Smooth muscle cell (in vitro differentiated cells): ENCODE measurements at regions not wholly inside any gene's neighbourhood (a gene's known extent, or its start where the extent isn't known, plus 50 kb on each side); places are given as distances from the start of the nearest gene placed in this dataset.
A peak's percentile ranks its signal among the peaks of the same experiment; 100 is the strongest.

ENCODE experiments used
- DNase-seq: peaks from one replicate; lab custom pipeline; 2025; ENCODE audit not compliant: unreplicated experiment; lab: John Stamatoyannopoulos, UW
- H2AFZ ChIP-seq: fragments of 200-600 bp; sonication (generic); 2 replicates; pipeline ENCODE4 v1.6.0; 2016; ENCODE audit warnings: antibody characterized with exemption, low read depth, mild to moderate bottlenecking
- H3F3A ChIP-seq: fragments of 200-600 bp; sonication (generic); 2 replicates; pipeline ENCODE4 v1.6.0; 2017; ENCODE audit warnings: antibody characterized with exemption, low read depth
- H3K27ac ChIP-seq: fragments of 200-600 bp; sonication (generic); 2 replicates; pipeline ENCODE4 v1.5.1; 2016; ENCODE audit warnings: low read depth, mild to moderate bottlenecking
- H3K27me3 ChIP-seq: fragments of 200-600 bp; sonication (generic); 2 replicates; pipeline ENCODE4 v1.6.1; 2016; ENCODE audit warnings: low read depth, mild to moderate bottlenecking
- H3K36me3 ChIP-seq: fragments of 200-600 bp; sonication (generic); 2 replicates; pipeline ENCODE4 v1.5.1; 2016; ENCODE audit warnings: low read depth
- H3K4me1 ChIP-seq: fragments of 200-600 bp; sonication (generic); 2 replicates; pipeline ENCODE4 v1.5.1; 2016; ENCODE audit warnings: low read depth
- H3K4me2 ChIP-seq: fragments of 200-600 bp; sonication (generic); 2 replicates; pipeline ENCODE4 v1.6.0; 2016; ENCODE audit warnings: mild to moderate bottlenecking
- H3K4me3 ChIP-seq: fragments of 200-600 bp; sonication (generic); 2 replicates; pipeline ENCODE4 v1.5.1; 2016; ENCODE audit warnings: mild to moderate bottlenecking
- H3K79me2 ChIP-seq: fragments of 200-600 bp; sonication (generic); 2 replicates; pipeline ENCODE4 v1.6.0; 2016; ENCODE audit warnings: low read depth, mild to moderate bottlenecking
- H3K9ac ChIP-seq: fragments of 200-600 bp; sonication (generic); 2 replicates; pipeline ENCODE4 v1.6.0; 2016; ENCODE audit warnings: low read depth
- H3K9me3 ChIP-seq: fragments of 200-600 bp; sonication (generic); replicated peaks from 2 replicates; pipeline ENCODE4 v1.5.1; 2016; ENCODE audit warnings: low read depth
- H4K20me1 ChIP-seq: fragments of 200-600 bp; sonication (generic); 2 replicates; pipeline ENCODE4 v1.6.0; 2016; ENCODE audit warnings: low read depth
- WGBS: methylation state at CpG from one replicate; pipeline ENCODE4 v1.1.7; 2016; ENCODE audit warnings: low lambda C conversion rate; 5-methylcytosine and 5-hydroxymethylcytosine counted together
- TF ChIP-seq, protein P1 (sequence below): fragments of 200-600 bp; sonication (generic); IDR thresholded peaks from 2 replicates; pipeline ENCODE4 v1.5.1; 2017; ENCODE audit warnings: borderline replicate concordance, mild to moderate bottlenecking, antibody characterized with exemption; ENCODE audit not compliant: insufficient read depth, poor library complexity, severe bottlenecking

DNA sequence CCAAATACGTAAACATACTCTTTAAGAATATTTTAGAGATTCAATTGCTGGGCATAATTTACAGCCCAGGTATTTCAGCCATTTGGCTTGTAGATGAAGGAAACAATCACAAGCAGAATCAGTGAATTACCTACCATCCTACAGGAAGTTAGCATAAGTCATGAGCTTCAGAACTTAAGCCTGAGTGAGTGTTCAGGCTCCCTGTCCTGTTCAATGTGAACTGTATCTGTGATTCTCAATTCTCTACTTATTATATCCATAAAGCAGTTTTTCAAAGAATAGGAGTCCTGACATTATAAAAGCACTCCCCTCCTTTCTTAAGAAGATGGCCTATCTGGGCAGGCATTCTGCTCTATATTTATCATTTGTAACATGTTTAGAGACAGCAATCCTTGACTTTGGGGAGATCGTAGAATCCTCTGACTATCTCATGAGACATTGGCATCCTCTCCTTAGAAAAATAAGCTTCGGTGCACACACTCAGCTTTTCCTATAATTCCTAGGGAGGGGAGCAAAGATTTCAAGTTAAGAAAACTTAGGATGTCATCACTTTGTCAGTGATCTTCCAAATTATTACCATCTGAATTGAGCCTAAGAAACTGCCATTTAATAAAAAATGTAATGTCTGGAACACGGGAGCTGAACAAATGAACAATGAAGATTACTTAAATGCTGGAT lies 645.2 kb upstream of the IGFBP3 start:
- H3K27ac ChIP-seq = peak overlapping the region; percentile 17
- H2AFZ ChIP-seq = peak overlapping the region; percentile 16
- no peak overlapping the region for H3K4me3 ChIP-seq
- no peaks in the 10 kb centered on the region for H3K4me1 ChIP-seq
- no peaks in the 10 kb centered on the region for H4K20me1 ChIP-seq
- no peaks in the 10 kb centered on the region for H3F3A ChIP-seq
- no peaks in the 10 kb centered on the region for H3K36me3 ChIP-seq
- DNase-seq = no peak
- TF ChIP-seq, protein P1, sequence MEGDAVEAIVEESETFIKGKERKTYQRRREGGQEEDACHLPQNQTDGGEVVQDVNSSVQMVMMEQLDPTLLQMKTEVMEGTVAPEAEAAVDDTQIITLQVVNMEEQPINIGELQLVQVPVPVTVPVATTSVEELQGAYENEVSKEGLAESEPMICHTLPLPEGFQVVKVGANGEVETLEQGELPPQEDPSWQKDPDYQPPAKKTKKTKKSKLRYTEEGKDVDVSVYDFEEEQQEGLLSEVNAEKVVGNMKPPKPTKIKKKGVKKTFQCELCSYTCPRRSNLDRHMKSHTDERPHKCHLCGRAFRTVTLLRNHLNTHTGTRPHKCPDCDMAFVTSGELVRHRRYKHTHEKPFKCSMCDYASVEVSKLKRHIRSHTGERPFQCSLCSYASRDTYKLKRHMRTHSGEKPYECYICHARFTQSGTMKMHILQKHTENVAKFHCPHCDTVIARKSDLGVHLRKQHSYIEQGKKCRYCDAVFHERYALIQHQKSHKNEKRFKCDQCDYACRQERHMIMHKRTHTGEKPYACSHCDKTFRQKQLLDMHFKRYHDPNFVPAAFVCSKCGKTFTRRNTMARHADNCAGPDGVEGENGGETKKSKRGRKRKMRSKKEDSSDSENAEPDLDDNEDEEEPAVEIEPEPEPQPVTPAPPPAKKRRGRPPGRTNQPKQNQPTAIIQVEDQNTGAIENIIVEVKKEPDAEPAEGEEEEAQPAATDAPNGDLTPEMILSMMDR = no peak
- WGBS = 68% methylated on average over 4 of the region's 4 CpGs
- no peaks in the 10 kb centered on the region for H3K27me3 ChIP-seq
- H3K4me2 ChIP-seq = no peak overlapping the region
- no peaks in the 10 kb centered on the region for H3K79me2 ChIP-seq
- H3K9ac ChIP-seq = no peak overlapping the region
- H3K9me3 ChIP-seq = no peaks in the 10 kb centered on the region

DNA sequence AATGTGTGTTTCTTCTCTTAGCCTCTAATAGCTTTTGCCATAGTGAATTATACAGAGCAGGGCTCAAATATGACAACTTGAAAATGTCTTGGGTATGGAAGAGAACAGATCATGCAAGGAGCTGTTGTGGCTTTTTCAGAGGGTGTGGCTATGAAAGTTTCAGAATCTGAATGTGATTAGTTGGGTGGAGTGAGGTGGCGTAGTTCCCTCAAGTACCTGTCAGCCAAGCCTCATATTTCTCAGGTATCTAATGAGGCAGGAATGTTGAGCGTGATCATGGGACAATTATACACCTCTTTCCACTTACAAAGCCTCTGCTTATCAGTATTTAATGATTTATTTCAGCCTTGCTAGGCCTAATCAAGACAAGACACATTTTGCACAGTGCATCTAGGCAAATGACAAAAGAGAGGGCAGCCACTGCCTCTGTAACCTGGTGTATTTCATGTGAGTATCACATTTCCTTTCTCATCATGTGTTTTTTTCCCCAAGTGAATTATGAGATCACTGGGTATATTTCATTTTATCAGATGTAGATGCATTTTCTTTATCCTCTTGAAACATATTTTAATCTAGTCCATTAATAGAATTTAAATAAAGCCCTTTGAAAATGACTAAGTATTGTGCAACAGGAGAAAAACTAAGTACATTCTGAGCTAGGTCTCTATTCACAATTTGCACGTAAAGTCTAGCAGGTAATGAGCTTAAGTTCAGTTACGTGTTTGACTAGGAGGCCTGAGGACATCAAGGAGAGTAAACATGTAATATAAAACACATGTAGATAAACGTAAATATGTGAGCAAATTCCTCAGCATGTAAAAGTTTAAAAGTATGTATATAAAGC lies 644.4 kb upstream of the IGFBP3 start:
- H3K9ac ChIP-seq = no peak overlapping the region
- H3K4me3 ChIP-seq = no peak overlapping the region
- no peaks in the 10 kb centered on the region for H3K36me3 ChIP-seq
- H3K79me2 ChIP-seq = no peaks in the 10 kb centered on the region
- no peaks in the 10 kb centered on the region for H3K4me1 ChIP-seq
- TF ChIP-seq, protein P1 = no peak
- no peaks in the 10 kb centered on the region for H3K9me3 ChIP-seq
- 79% methylated on average over 5 of the region's 5 CpGs for WGBS
- DNase-seq = no peak
- no peaks in the 10 kb centered on the region for H3F3A ChIP-seq
- H4K20me1 ChIP-seq = no peaks in the 10 kb centered on the region
- no peaks in the 10 kb centered on the region for H3K27me3 ChIP-seq
- H2AFZ ChIP-seq = peak overlapping the region; percentile 16
- peak overlapping the region; percentile 17 for H3K27ac ChIP-seq
- no peak overlapping the region for H3K4me2 ChIP-seq

DNA sequence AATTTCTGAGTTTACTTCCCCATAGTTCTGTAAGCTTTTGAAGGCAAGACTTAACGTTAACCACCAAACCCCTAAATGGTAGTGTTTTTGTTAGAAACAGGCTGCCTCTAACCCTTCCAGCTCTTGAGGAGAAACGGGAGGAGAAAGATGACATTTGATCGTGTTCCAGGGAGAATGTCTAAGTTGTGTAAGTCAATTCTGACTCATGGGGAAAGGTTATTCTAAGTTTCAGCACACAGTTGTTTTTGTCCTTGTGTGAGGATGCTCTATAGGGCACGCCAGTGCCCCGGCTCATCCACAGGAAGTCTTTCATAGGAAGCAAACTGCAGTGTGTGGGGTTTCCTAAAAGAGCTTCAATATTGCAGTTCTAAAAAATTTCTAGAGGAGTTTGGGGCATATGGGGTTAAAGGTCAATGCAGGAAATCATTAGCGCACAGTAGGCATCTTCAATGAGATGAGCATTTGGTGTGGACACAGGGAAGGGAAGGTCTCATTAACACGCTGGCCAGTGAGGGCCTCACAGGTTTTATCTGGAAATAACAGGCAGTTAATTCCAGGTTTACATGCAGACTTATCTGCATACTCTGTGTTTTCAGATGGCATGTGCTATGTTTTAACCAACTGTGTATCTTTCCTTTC lies 638.2 kb upstream of the IGFBP3 start:
- H2AFZ ChIP-seq = peak overlapping the region; percentile 46

More for the DNA sequence above, 638.2 kb upstream of the IGFBP3 start:
- no peak overlapping the region for H3K4me2 ChIP-seq
- H3K36me3 ChIP-seq = no peaks in the 10 kb centered on the region
- no peaks in the 10 kb centered on the region for H3K4me1 ChIP-seq
- TF ChIP-seq, protein P1 = no peak
- no peaks in the 10 kb centered on the region for H4K20me1 ChIP-seq
- no peak overlapping the region for H3K4me3 ChIP-seq
- peaks cover 3% of the 10 kb centered on the region for H3F3A ChIP-seq
- peak overlapping the region; percentile 45 for H3K27ac ChIP-seq
- WGBS = 71% methylated on average over 7 of the region's 7 CpGs
- no peaks in the 10 kb centered on the region for H3K9me3 ChIP-seq
- no peak for DNase-seq
- no peak overlapping the region for H3K9ac ChIP-seq
- no peaks in the 10 kb centered on the region for H3K27me3 ChIP-seq
- H3K79me2 ChIP-seq = no peaks in the 10 kb centered on the region
